SK-N-SH treated with all-trans-retinoic acid at 6 μM for 48 hours (cell line): ENCODE measurements at regions not wholly inside any gene's neighbourhood (a gene's known extent, or its start where the extent isn't known, plus 50 kb on each side); places are given as distances from the start of the nearest gene placed in this dataset.

Experiments
- ARNTL ChIP-seq: fragments of 450-650 bp; formaldehyde crosslinking; IDR thresholded peaks from 2 replicates; pipeline ENCODE4 v1.5.0; 2020; ENCODE audit warnings: low read depth, mild to moderate bottlenecking, moderate library complexity, borderline replicate concordance
- CSDC2 ChIP-seq: fragments of 250-450 bp; sonication (Bioruptor Pico); IDR thresholded peaks from 2 replicates; pipeline ENCODE4 v1.5.0; 2020; ENCODE audit warnings: mild to moderate bottlenecking, moderate library complexity
- GLIS3 ChIP-seq: fragments of 250-450 bp; sonication (Bioruptor Pico); IDR thresholded peaks from 2 replicates; pipeline ENCODE4 v1.5.0; 2020; ENCODE audit warnings: mild to moderate bottlenecking, moderate library complexity
- ISL1 ChIP-seq: fragments of 250-450 bp; sonication (Bioruptor Pico); IDR thresholded peaks from 2 replicates; pipeline ENCODE4 v2.1.2; 2022; ENCODE audit warnings: mild to moderate bottlenecking, moderate library complexity
- PPARA ChIP-seq: fragments of 250-450 bp; sonication (Bioruptor Pico); IDR thresholded peaks from 2 replicates; pipeline ENCODE4 v1.5.0; 2020; ENCODE audit warnings: mild to moderate bottlenecking, borderline replicate concordance
- RARB ChIP-seq: fragments of 250-450 bp; sonication (Bioruptor Pico); IDR thresholded peaks from 2 replicates; pipeline ENCODE4 v1.8.0; 2021; ENCODE audit warnings: mild to moderate bottlenecking, moderate library complexity
- ZC3H10 ChIP-seq: fragments of 250-450 bp; sonication (Bioruptor Pico); IDR thresholded peaks from 2 replicates; pipeline ENCODE4 v1.5.1; 2021; ENCODE audit warnings: mild to moderate bottlenecking, moderate library complexity
- ZFP30 ChIP-seq: fragments of 450-650 bp; formaldehyde crosslinking; IDR thresholded peaks from 2 replicates; pipeline ENCODE4 v1.5.0; 2022; ENCODE audit warnings: mild to moderate bottlenecking, moderate library complexity
- TF ChIP-seq, protein P1 (sequence below): fragments of 250-450 bp; sonication (Bioruptor Pico); IDR thresholded peaks from 2 replicates; pipeline ENCODE4 v1.5.1; 2020; ENCODE audit warnings: low read depth, mild to moderate bottlenecking, moderate library complexity
- TF ChIP-seq, protein P2 (sequence below): fragments of 250-450 bp; sonication (Bioruptor Pico); IDR thresholded peaks from 2 replicates; pipeline ENCODE4 v1.8.0; 2020; ENCODE audit warnings: mild to moderate bottlenecking, moderate library complexity, borderline replicate concordance
- TF ChIP-seq, protein P3 (sequence below): fragments of 250-450 bp; sonication (Bioruptor Pico); IDR thresholded peaks from 2 replicates; pipeline ENCODE4 v1.5.1; 2021; ENCODE audit warnings: mild to moderate bottlenecking, moderate library complexity

DNA sequence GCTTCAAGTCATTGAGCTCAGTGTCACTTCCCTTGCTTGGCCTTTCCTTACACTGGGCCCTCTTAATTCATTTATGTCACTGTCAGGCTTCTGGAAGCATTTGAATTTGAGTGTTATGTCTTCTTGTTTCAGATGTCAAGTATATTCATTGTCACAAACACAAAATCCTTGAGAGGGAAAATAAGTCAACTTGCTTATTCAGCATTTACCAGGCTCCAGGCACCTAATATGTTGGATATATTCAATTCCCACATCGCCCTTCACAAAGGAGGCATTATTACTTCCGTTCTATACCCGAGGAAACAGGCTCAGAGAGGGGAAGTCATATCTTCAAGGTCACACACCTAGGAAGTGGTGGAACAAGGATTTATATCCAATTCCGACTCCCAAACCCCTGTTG lies 121.1 kb upstream of the SMIM23 start:
- TF ChIP-seq ARNTL (CRISPR knock-in tag) (no peak), CSDC2 (no peak), PPARA (CRISPR knock-in tag) (no peak), RARB (CRISPR knock-in tag) (no peak), GLIS3 (CRISPR knock-in tag) (no peak), ZC3H10 (CRISPR knock-in tag) (no peak), ZFP30 (CRISPR knock-in tag) (no peak), ISL1 (CRISPR knock-in tag) (no peak)
- TF ChIP-seq, protein P1, sequence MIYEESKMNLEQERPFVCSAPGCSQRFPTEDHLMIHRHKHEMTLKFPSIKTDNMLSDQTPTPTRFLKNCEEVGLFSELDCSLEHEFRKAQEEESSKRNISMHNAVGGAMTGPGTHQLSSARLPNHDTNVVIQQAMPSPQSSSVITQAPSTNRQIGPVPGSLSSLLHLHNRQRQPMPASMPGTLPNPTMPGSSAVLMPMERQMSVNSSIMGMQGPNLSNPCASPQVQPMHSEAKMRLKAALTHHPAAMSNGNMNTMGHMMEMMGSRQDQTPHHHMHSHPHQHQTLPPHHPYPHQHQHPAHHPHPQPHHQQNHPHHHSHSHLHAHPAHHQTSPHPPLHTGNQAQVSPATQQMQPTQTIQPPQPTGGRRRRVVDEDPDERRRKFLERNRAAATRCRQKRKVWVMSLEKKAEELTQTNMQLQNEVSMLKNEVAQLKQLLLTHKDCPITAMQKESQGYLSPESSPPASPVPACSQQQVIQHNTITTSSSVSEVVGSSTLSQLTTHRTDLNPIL, result no peak
- TF ChIP-seq, protein P2, sequence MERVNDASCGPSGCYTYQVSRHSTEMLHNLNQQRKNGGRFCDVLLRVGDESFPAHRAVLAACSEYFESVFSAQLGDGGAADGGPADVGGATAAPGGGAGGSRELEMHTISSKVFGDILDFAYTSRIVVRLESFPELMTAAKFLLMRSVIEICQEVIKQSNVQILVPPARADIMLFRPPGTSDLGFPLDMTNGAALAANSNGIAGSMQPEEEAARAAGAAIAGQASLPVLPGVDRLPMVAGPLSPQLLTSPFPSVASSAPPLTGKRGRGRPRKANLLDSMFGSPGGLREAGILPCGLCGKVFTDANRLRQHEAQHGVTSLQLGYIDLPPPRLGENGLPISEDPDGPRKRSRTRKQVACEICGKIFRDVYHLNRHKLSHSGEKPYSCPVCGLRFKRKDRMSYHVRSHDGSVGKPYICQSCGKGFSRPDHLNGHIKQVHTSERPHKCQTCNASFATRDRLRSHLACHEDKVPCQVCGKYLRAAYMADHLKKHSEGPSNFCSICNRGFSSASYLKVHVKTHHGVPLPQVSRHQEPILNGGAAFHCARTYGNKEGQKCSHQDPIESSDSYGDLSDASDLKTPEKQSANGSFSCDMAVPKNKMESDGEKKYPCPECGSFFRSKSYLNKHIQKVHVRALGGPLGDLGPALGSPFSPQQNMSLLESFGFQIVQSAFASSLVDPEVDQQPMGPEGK (CRISPR knock-in tag), result no peak
- TF ChIP-seq, protein P3, sequence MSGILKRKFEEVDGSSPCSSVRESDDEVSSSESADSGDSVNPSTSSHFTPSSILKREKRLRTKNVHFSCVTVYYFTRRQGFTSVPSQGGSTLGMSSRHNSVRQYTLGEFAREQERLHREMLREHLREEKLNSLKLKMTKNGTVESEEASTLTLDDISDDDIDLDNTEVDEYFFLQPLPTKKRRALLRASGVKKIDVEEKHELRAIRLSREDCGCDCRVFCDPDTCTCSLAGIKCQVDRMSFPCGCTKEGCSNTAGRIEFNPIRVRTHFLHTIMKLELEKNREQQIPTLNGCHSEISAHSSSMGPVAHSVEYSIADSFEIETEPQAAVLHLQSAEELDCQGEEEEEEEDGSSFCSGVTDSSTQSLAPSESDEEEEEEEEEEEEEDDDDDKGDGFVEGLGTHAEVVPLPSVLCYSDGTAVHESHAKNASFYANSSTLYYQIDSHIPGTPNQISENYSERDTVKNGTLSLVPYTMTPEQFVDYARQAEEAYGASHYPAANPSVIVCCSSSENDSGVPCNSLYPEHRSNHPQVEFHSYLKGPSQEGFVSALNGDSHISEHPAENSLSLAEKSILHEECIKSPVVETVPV (CRISPR knock-in tag), result no peak
